ENCODE measurements at regions not wholly inside any gene's neighbourhood (a gene's known extent, or its start where the extent isn't known, plus 50 kb on each side); places are given as distances from the start of the nearest gene placed in this dataset.

GRCh38 chr2:51998890-51999289 lies 967.0 kb upstream of the NRXN1 start:
- ChIA-PET CTCF (no interaction called here), SMC1A (ENCODE audit: uncharacterized antibody, unreplicated experiment) (no interaction called here), POLR2A (no interaction called here), RAD21 (ENCODE audit: unreplicated experiment) (no interaction called here)
- FAIRE-seq (no peak), DNase-seq (ENCODE audit: low read depth, low spot score) (no peak), ATAC-seq (no peak)
- H3K4me2 ChIP-seq (ENCODE audit: control insufficient read depth, insufficient read depth): no peak overlapping the region
- no peaks in the 10 kb centered on the region for H3K4me1 ChIP-seq (ENCODE audit: control insufficient read depth, insufficient read depth, low read length)
- no peak overlapping the region for H3K27ac ChIP-seq (ENCODE audit: control insufficient read depth, insufficient read depth)
- no TSS peak for BruUV-seq (replicated peaks)
- H3K27me3 ChIP-seq (replicated peaks in 1 of 2; ENCODE audit: control insufficient read depth in 2 of 2, insufficient read depth in 2 of 2, low read length in 1 of 2): no peaks in the 10 kb centered on the region
- H2AFZ ChIP-seq (ENCODE audit: control insufficient read depth, low read depth, low read length): no peak overlapping the region
- no peak overlapping the region for H3K4me3 ChIP-seq
- H3K9ac ChIP-seq (ENCODE audit: control insufficient read depth, insufficient read depth, low read length): no peak overlapping the region
- H4K20me1 ChIP-seq (ENCODE audit: control insufficient read depth, insufficient read depth): no peaks in the 10 kb centered on the region
- no peaks in the 10 kb centered on the region for H3K36me3 ChIP-seq (ENCODE audit: control insufficient read depth in 2 of 2, insufficient read depth in 2 of 2, low read length in 1 of 2)
- intact Hi-C loops (cut with micrococcal nuclease; ENCODE audit: unreplicated experiment) (no loop called here), in situ Hi-C loops (cut with MboI) (no loop called here)
- no peak for TF ChIP-seq POU2F2 (IDR thresholded peaks at IDR 0.05; ENCODE audit: borderline replicate concordance, low read depth, low read length)
- TF ChIP-seq CBX5 (IDR thresholded peaks at IDR 0.05; ENCODE audit: low read depth): no peak
- TF ChIP-seq KDM1A (IDR thresholded peaks at IDR 0.05; ENCODE audit: borderline replicate concordance): no peak
- TF ChIP-seq CHD2 (IDR thresholded peaks at IDR 0.05; ENCODE audit: borderline replicate concordance, low read depth, low read length): no peak
- TF ChIP-seq MYB (IDR thresholded peaks at IDR 0.05; ENCODE audit: borderline replicate concordance, low read depth, low read length): no peak
- no peak for TF ChIP-seq NFYA (IDR thresholded peaks at IDR 0.05; ENCODE audit: borderline replicate concordance, low read depth, low read length)
- no peak for TF ChIP-seq NFXL1 (IDR thresholded peaks at IDR 0.05; ENCODE audit: borderline replicate concordance)
- no peak for TF ChIP-seq NRF1 (conservative IDR thresholded peaks at IDR 0.05; ENCODE audit: low read depth, low read length)
- no peak for TF ChIP-seq FOXM1 (IDR thresholded peaks at IDR 0.05; ENCODE audit: low read depth, low read length)
- no peak for TF ChIP-seq ZNF622 (IDR thresholded peaks at IDR 0.05)
- no peak for TF ChIP-seq ZNF207 (IDR thresholded peaks at IDR 0.05; ENCODE audit: borderline replicate concordance)
- no peak for TF ChIP-seq ATF3 (IDR thresholded peaks at IDR 0.05; ENCODE audit: borderline replicate concordance, extremely low read depth, low read depth, low read length)
- no peak for TF ChIP-seq FOS (IDR thresholded peaks at IDR 0.05; ENCODE audit: borderline replicate concordance, extremely low read depth, insufficient read length)
- H3K79me2 ChIP-seq (ENCODE audit: control insufficient read depth, insufficient read depth, low read length): no peaks in the 10 kb centered on the region
- H3K9me3 ChIP-seq (replicated peaks; ENCODE audit: control insufficient read depth, insufficient read depth, low read length): no peaks in the 10 kb centered on the region
- 41% methylated on average over 3 of the region's 3 CpGs for WGBS (ENCODE audit: insufficient coverage, insufficient replicate concordance, low lambda C conversion rate, missing lambda C conversion rate)
